ENCODE measurements at regions not wholly inside any gene's neighbourhood (a gene's known extent, or its start where the extent isn't known, plus 50 kb on each side); places are given as distances from the start of the nearest gene placed in this dataset.
"Not testable (repeated sequence)": the region's sequence is repeated elsewhere in the genome, so short reads cannot be mapped to it uniquely, and the experiment has no call there.

- H3K9me3 ChIP-seq (ENCODE audit: control insufficient read depth in 2 of 2, low read length in 2 of 2), result no peaks in the 10 kb centered on the region
- H3K27me3 ChIP-seq (ENCODE audit: control insufficient read depth, insufficient read depth, low read length), result no peaks in the 10 kb centered on the region
- no peaks in the 10 kb centered on the region for H3K4me1 Mint-ChIP-seq
- no peaks in the 10 kb centered on the region for H3K4me1 ChIP-seq (ENCODE audit: control insufficient read depth, insufficient read depth, low read length, poor library complexity, severe bottlenecking)
- ATAC-seq (ENCODE audit: low read depth in 2 of 2), result no peak
- H3K36me3 Mint-ChIP-seq, result no peaks in the 10 kb centered on the region
- no peak overlapping the region for H3K27ac Mint-ChIP-seq
- peaks cover 4% of the 10 kb centered on the region for H3K27me3 Mint-ChIP-seq
- peaks cover 0 to 1% (median 0%) of the 10 kb centered on the region in 7 donors for H3K9me3 Mint-ChIP-seq
- H3K36me3 ChIP-seq (ENCODE audit: control insufficient read depth, insufficient read depth, low read length), result no peaks in the 10 kb centered on the region
- H3K4me3 ChIP-seq (ENCODE audit: low read depth, low read length), result no peak overlapping the region
- H3K27ac ChIP-seq (ENCODE audit: insufficient read depth, low read length, poor library complexity, severe bottlenecking), result no peak overlapping the region
- H3K4me3 Mint-ChIP-seq, result no peak overlapping the region
- no peak for DNase-seq
Observed at GRCh38 chr2:129201696-129202095, 777.8 kb upstream of the RAB6C start.

- no peaks in the 10 kb centered on the region for H3K4me1 ChIP-seq (ENCODE audit: control insufficient read depth, insufficient read depth, low read length, poor library complexity, severe bottlenecking)
- Mint-ChIP-seq H3K4me1 (no peaks in the 10 kb centered on the region), H3K36me3 (no peaks in the 10 kb centered on the region), H3K4me3 (no peak overlapping the region), H3K9me3 (peaks cover 0 to 1% (median 0%) of the 10 kb centered on the region in 7 donors), H3K27ac (no peak overlapping the region), H3K27me3 (peaks cover 4% of the 10 kb centered on the region)
- no peak overlapping the region for H3K4me3 ChIP-seq (ENCODE audit: low read depth, low read length)
- H3K27me3 ChIP-seq (ENCODE audit: control insufficient read depth, insufficient read depth, low read length), result no peaks in the 10 kb centered on the region
- H3K36me3 ChIP-seq (ENCODE audit: control insufficient read depth, insufficient read depth, low read length), result no peaks in the 10 kb centered on the region
- no peak for ATAC-seq (ENCODE audit: low read depth in 2 of 2)
- H3K9me3 ChIP-seq (ENCODE audit: control insufficient read depth in 2 of 2, low read length in 2 of 2), result no peaks in the 10 kb centered on the region
- DNase-seq, result no peak
- no peak overlapping the region for H3K27ac ChIP-seq (ENCODE audit: insufficient read depth, low read length, poor library complexity, severe bottlenecking)
Observed at GRCh38 chr2:129203331-129203730, 776.1 kb upstream of the RAB6C start.

DNA sequence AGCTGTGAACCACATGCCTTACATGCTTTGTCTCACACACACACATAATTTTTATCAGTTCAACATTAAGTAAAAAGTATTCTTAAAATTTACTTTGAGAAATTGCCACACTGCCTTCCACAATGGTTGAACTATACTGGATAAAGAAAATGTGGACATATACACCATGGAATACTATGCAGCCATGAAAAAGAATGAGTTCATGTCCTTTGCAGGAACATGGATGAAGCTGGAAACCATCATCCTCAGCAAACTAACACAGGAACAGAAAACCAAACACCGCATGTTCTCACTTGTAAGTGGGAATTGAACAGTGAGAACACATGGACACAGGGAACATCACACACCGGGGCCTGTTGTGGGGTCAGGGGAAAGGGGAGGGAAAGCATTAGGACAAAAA, 774.9 kb upstream of the RAB6C start:
- H3K9me3 ChIP-seq (ENCODE audit: control insufficient read depth in 2 of 2, low read length in 2 of 2); H3K27ac ChIP-seq (ENCODE audit: insufficient read depth, low read length, poor library complexity, severe bottlenecking); H3K27me3 ChIP-seq (ENCODE audit: control insufficient read depth, insufficient read depth, low read length); DNase-seq; H3K36me3 Mint-ChIP-seq; H3K4me1 Mint-ChIP-seq; H3K4me3 ChIP-seq (ENCODE audit: low read depth, low read length); ATAC-seq (ENCODE audit: low read depth in 2 of 2); H3K9me3 Mint-ChIP-seq; H3K27ac Mint-ChIP-seq; H3K27me3 Mint-ChIP-seq; H3K36me3 ChIP-seq (ENCODE audit: control insufficient read depth, insufficient read depth, low read length); H3K4me3 Mint-ChIP-seq; H3K4me1 ChIP-seq (ENCODE audit: control insufficient read depth, insufficient read depth, low read length, poor library complexity, severe bottlenecking): not testable (repeated sequence)

- Mint-ChIP-seq H3K4me3 (no peak overlapping the region), H3K27me3 (peaks cover 4% of the 10 kb centered on the region), H3K4me1 (no peaks in the 10 kb centered on the region), H3K27ac (no peak overlapping the region), H3K9me3 (peaks cover 0 to 4% (median 0%) of the 10 kb centered on the region in 7 donors), H3K36me3 (no peaks in the 10 kb centered on the region)
- no peak overlapping the region for H3K4me3 ChIP-seq (ENCODE audit: low read depth, low read length)
- no peaks in the 10 kb centered on the region for H3K36me3 ChIP-seq (ENCODE audit: control insufficient read depth, insufficient read depth, low read length)
- no peak for DNase-seq
- H3K27me3 ChIP-seq (ENCODE audit: control insufficient read depth, insufficient read depth, low read length), result no peaks in the 10 kb centered on the region
- no peak for ATAC-seq (ENCODE audit: low read depth in 2 of 2)
- H3K4me1 ChIP-seq (ENCODE audit: control insufficient read depth, insufficient read depth, low read length, poor library complexity, severe bottlenecking), result no peaks in the 10 kb centered on the region
- H3K27ac ChIP-seq (ENCODE audit: insufficient read depth, low read length, poor library complexity, severe bottlenecking), result no peak overlapping the region
- H3K9me3 ChIP-seq (ENCODE audit: control insufficient read depth in 2 of 2, low read length in 2 of 2), result no peaks in the 10 kb centered on the region
Observed at GRCh38 chr2:129205176-129205575, 774.3 kb upstream of the RAB6C start.

GRCh38 chr2:129205766-129206165, 773.7 kb upstream of the RAB6C start:
- H3K4me3 ChIP-seq (ENCODE audit: low read depth, low read length), result no peak overlapping the region
- H3K27ac Mint-ChIP-seq, result no peak overlapping the region
- H3K4me1 ChIP-seq (ENCODE audit: control insufficient read depth, insufficient read depth, low read length, poor library complexity, severe bottlenecking), result no peaks in the 10 kb centered on the region
- no peak overlapping the region for H3K4me3 Mint-ChIP-seq
- ATAC-seq (ENCODE audit: low read depth in 2 of 2), result no peak
- DNase-seq, result no peak
- H3K9me3 ChIP-seq (ENCODE audit: control insufficient read depth in 2 of 2, low read length in 2 of 2), result no peaks in the 10 kb centered on the region
- no peaks in the 10 kb centered on the region for H3K36me3 ChIP-seq (ENCODE audit: control insufficient read depth, insufficient read depth, low read length)
- H3K36me3 Mint-ChIP-seq, result no peaks in the 10 kb centered on the region
- no peak overlapping the region for H3K27ac ChIP-seq (ENCODE audit: insufficient read depth, low read length, poor library complexity, severe bottlenecking)
- H3K4me1 Mint-ChIP-seq, result no peaks in the 10 kb centered on the region
- H3K27me3 ChIP-seq (ENCODE audit: control insufficient read depth, insufficient read depth, low read length), result no peaks in the 10 kb centered on the region
- H3K9me3 Mint-ChIP-seq, result peaks cover 0 to 4% (median 0%) of the 10 kb centered on the region in 7 donors
- H3K27me3 Mint-ChIP-seq, result peaks cover 4% of the 10 kb centered on the region

GRCh38 chr2:129212299-129212958, 767.0 kb upstream of the RAB6C start:
- DNase-seq (no peak), ATAC-seq (ENCODE audit: low read depth in 2 of 2) (no peak)
- Histone ChIP-seq H3K36me3 (ENCODE audit: control insufficient read depth, insufficient read depth, low read length) (no peaks in the 10 kb centered on the region), H3K27ac (ENCODE audit: insufficient read depth, low read length, poor library complexity, severe bottlenecking) (no peak overlapping the region), H3K27me3 (ENCODE audit: control insufficient read depth, insufficient read depth, low read length) (no peaks in the 10 kb centered on the region), H3K9me3 (ENCODE audit: control insufficient read depth in 2 of 2, low read length in 2 of 2) (no peaks in the 10 kb centered on the region), H3K4me1 (ENCODE audit: control insufficient read depth, insufficient read depth, low read length, poor library complexity, severe bottlenecking) (no peaks in the 10 kb centered on the region), H3K4me3 (ENCODE audit: low read depth, low read length) (no peak overlapping the region)
- H3K4me3 Mint-ChIP-seq, result no peak overlapping the region
- H3K9me3 Mint-ChIP-seq, result peaks cover 0 to 3% (median 0%) of the 10 kb centered on the region in 7 donors
- H3K36me3 Mint-ChIP-seq, result no peaks in the 10 kb centered on the region
- no peaks in the 10 kb centered on the region for H3K4me1 Mint-ChIP-seq
- peaks cover 8% of the 10 kb centered on the region for H3K27me3 Mint-ChIP-seq
- H3K27ac Mint-ChIP-seq, result no peak overlapping the region

DNA sequence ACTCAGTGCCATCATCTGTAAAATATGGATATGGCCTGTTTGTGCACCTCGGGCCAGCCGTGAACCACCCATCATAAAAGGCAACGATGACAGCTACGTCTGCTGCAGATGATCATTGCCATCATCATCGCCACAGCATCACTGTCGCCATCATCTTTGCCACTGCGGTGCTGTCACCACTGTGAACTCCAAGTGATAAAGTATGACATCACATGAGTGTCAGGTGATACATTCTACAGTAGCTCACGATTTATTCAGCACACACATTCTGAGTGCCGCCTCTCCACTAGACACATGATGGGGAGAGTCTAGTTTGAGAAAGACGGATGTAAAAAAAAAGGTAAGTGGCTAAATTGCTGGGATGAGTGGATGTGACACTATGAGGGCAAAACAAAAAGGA, 755.4 kb upstream of the RAB6C start:
- DNase-seq (no peak), ATAC-seq (ENCODE audit: low read depth in 2 of 2) (no peak)
- Histone ChIP-seq H3K36me3 (ENCODE audit: control insufficient read depth, insufficient read depth, low read length) (no peaks in the 10 kb centered on the region), H3K27ac (ENCODE audit: insufficient read depth, low read length, poor library complexity, severe bottlenecking) (no peak overlapping the region), H3K4me1 (ENCODE audit: control insufficient read depth, insufficient read depth, low read length, poor library complexity, severe bottlenecking) (no peaks in the 10 kb centered on the region), H3K27me3 (ENCODE audit: control insufficient read depth, insufficient read depth, low read length) (no peaks in the 10 kb centered on the region), H3K9me3 (ENCODE audit: control insufficient read depth in 2 of 2, low read length in 2 of 2) (no peaks in the 10 kb centered on the region), H3K4me3 (ENCODE audit: low read depth, low read length) (no peak overlapping the region)
- peaks cover 0 to 3% (median 0%) of the 10 kb centered on the region in 7 donors for H3K9me3 Mint-ChIP-seq
- H3K36me3 Mint-ChIP-seq, result no peaks in the 10 kb centered on the region
- no peaks in the 10 kb centered on the region for H3K4me1 Mint-ChIP-seq
- no peak overlapping the region for H3K4me3 Mint-ChIP-seq
- H3K27ac Mint-ChIP-seq, result no peak overlapping the region
- H3K27me3 Mint-ChIP-seq, result no peaks in the 10 kb centered on the region

DNA sequence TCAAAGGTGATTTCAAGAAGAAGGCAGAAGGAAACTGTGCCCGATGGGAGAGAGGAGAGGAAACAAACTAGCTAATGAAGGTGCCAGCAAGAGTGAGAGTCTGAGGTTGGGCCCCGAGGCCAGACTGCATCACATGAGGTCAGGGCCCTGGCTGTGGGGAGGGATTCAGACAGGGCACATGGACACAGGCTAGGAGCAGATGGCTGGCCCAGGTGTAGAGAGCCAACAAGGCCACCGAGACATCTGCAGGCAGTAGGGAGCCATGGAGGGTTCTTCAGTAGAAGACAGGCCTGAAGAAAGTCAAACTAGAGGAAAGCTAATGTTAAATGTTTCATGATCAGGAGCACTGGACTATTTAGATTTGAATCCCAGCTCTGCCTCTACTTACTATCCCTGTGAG, 755.0 kb upstream of the RAB6C start:
- ATAC-seq (ENCODE audit: low read depth in 2 of 2) (no peak), DNase-seq (no peak)
- no peak overlapping the region for H3K4me3 Mint-ChIP-seq
- no peak overlapping the region for H3K4me3 ChIP-seq (ENCODE audit: low read depth, low read length)
- H3K27ac Mint-ChIP-seq, result no peak overlapping the region
- H3K4me1 Mint-ChIP-seq, result no peaks in the 10 kb centered on the region
- no peaks in the 10 kb centered on the region for H3K4me1 ChIP-seq (ENCODE audit: control insufficient read depth, insufficient read depth, low read length, poor library complexity, severe bottlenecking)
- no peaks in the 10 kb centered on the region for H3K36me3 Mint-ChIP-seq
- peaks cover 0 to 3% (median 0%) of the 10 kb centered on the region in 7 donors for H3K9me3 Mint-ChIP-seq
- no peaks in the 10 kb centered on the region for H3K27me3 Mint-ChIP-seq
- no peaks in the 10 kb centered on the region for H3K36me3 ChIP-seq (ENCODE audit: control insufficient read depth, insufficient read depth, low read length)
- no peak overlapping the region for H3K27ac ChIP-seq (ENCODE audit: insufficient read depth, low read length, poor library complexity, severe bottlenecking)
- no peaks in the 10 kb centered on the region for H3K9me3 ChIP-seq (ENCODE audit: control insufficient read depth in 2 of 2, low read length in 2 of 2)
- no peaks in the 10 kb centered on the region for H3K27me3 ChIP-seq (ENCODE audit: control insufficient read depth, insufficient read depth, low read length)

Measured in CD4-positive, CD25-positive, alpha-beta regulatory T cell (primary cell).